Loucy (cell line): ENCODE measurements at regions not wholly inside any gene's neighbourhood (a gene's known extent, or its start where the extent isn't known, plus 50 kb on each side); places are given as distances from the start of the nearest gene placed in this dataset.

Source experiments
- CTCF ChIP-seq: fragments of 200-600 bp; sonication (generic); conservative IDR thresholded peaks from 2 replicates; pipeline ENCODE4 v1.5.1; 2014; ENCODE audit warnings: mild to moderate bottlenecking, antibody characterized with exemption, low read length
- EZH2phosphoT487 ChIP-seq: fragments of 200-600 bp; IDR thresholded peaks from 2 replicates; pipeline ENCODE4 v1.6.1; 2018; ENCODE audit warnings: antibody characterized with exemption, mild to moderate bottlenecking, moderate library complexity, borderline replicate concordance

- TF ChIP-seq CTCF = no peak
- no peak for TF ChIP-seq EZH2phosphoT487
These were observed 584.2 kb downstream of the GALR1 start for GRCh38 chr18:77833807-77834206.
